SK-N-SH treated with all-trans-retinoic acid at 6 μM for 48 hours (cell line): ENCODE measurements at regions not wholly inside any gene's neighbourhood (a gene's known extent, or its start where the extent isn't known, plus 50 kb on each side); places are given as distances from the start of the nearest gene placed in this dataset.

ENCODE experiments used
- TOX ChIP-seq: fragments of 250-450 bp; sonication (Bioruptor Pico); IDR thresholded peaks from 2 replicates; pipeline ENCODE4 v1.8.0; 2021; ENCODE audit warnings: mild to moderate bottlenecking, moderate library complexity, borderline replicate concordance
- ZFP30 ChIP-seq: fragments of 450-650 bp; formaldehyde crosslinking; IDR thresholded peaks from 2 replicates; pipeline ENCODE4 v1.5.0; 2022; ENCODE audit warnings: mild to moderate bottlenecking, moderate library complexity
- TF ChIP-seq, protein P1 (sequence below): fragments of 250-450 bp; sonication (Bioruptor Pico); IDR thresholded peaks from 2 replicates; pipeline ENCODE4 v1.5.1; 2020; ENCODE audit warnings: low read depth, mild to moderate bottlenecking, moderate library complexity

GRCh38 chr1:111052246-111052645 lies 87.6 kb downstream of the DRAM2 start:
- TF ChIP-seq, protein P1, sequence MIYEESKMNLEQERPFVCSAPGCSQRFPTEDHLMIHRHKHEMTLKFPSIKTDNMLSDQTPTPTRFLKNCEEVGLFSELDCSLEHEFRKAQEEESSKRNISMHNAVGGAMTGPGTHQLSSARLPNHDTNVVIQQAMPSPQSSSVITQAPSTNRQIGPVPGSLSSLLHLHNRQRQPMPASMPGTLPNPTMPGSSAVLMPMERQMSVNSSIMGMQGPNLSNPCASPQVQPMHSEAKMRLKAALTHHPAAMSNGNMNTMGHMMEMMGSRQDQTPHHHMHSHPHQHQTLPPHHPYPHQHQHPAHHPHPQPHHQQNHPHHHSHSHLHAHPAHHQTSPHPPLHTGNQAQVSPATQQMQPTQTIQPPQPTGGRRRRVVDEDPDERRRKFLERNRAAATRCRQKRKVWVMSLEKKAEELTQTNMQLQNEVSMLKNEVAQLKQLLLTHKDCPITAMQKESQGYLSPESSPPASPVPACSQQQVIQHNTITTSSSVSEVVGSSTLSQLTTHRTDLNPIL (CRISPR knock-in tag): no peak
- TF ChIP-seq TOX (CRISPR knock-in tag) (no peak), ZFP30 (CRISPR knock-in tag) (no peak)
